HG03066 (cell line): ENCODE measurements at regions not wholly inside any gene's neighbourhood (a gene's known extent, or its start where the extent isn't known, plus 50 kb on each side); places are given as distances from the start of the nearest gene placed in this dataset.

Experiments
- ATAC-seq: cut with Tn5 transposase; IDR thresholded peaks from one replicate; pipeline ENCODE4 v1.9.1; 2021; ENCODE audit warnings: low read depth; ENCODE audit not compliant: unreplicated experiment

GRCh38 chr4:110675426-110675825, 52.5 kb upstream of the PITX2 start:
- no peak for ATAC-seq

GRCh38 chr4:110676241-110676640, 53.4 kb upstream of the PITX2 start:
- ATAC-seq = no peak

- no peak for ATAC-seq
Observed at GRCh38 chr4:110678517-110679227, 55.8 kb upstream of the PITX2 start.

GRCh38 chr4:110680265-110680664, 57.4 kb upstream of the PITX2 start:
- ATAC-seq = no peak

GRCh38 chr4:110681381-110681780, 58.5 kb upstream of the PITX2 start:
- no peak for ATAC-seq

GRCh38 chr4:110682311-110682710, 59.4 kb upstream of the PITX2 start:
- ATAC-seq = no peak

GRCh38 chr4:110683601-110684000, 60.7 kb upstream of the PITX2 start:
- no peak for ATAC-seq

- no peak for ATAC-seq
Observed at GRCh38 chr4:110702326-110702725, 79.4 kb upstream of the PITX2 start.

- ATAC-seq = no peak
Observed at GRCh38 chr4:110704748-110705439, 82.0 kb upstream of the PITX2 start.

- ATAC-seq = no peak
Observed at GRCh38 chr4:110705440-110705782, 82.5 kb upstream of the PITX2 start.

- ATAC-seq = no peak
Observed at GRCh38 chr4:110710070-110710469, 87.2 kb upstream of the PITX2 start.

- ATAC-seq = no peak
Observed at GRCh38 chr4:110712486-110712885, 89.6 kb upstream of the PITX2 start.

GRCh38 chr4:110730318-110730717, 107.4 kb upstream of the PITX2 start:
- no peak for ATAC-seq

- no peak for ATAC-seq
Observed at GRCh38 chr4:110733901-110734300, 111.0 kb upstream of the PITX2 start.

GRCh38 chr4:110735686-110736085, 112.8 kb upstream of the PITX2 start:
- ATAC-seq = no peak

- no peak for ATAC-seq
Observed at GRCh38 chr4:110737931-110738330, 115.1 kb upstream of the PITX2 start.

- no peak for ATAC-seq
Observed at GRCh38 chr4:110742143-110742542, 119.3 kb upstream of the PITX2 start.

- no peak for ATAC-seq
Observed at GRCh38 chr4:110748071-110748470, 125.2 kb upstream of the PITX2 start.

- no peak for ATAC-seq
Observed at GRCh38 chr4:110751183-110751582, 128.3 kb upstream of the PITX2 start.

GRCh38 chr4:110751986-110752385, 129.1 kb upstream of the PITX2 start:
- ATAC-seq = no peak

- ATAC-seq = no peak
Observed at GRCh38 chr4:110753466-110753865, 130.6 kb upstream of the PITX2 start.

GRCh38 chr4:110754716-110755115, 131.8 kb upstream of the PITX2 start:
- no peak for ATAC-seq
